ENCODE measurements at regions not wholly inside any gene's neighbourhood (a gene's known extent, or its start where the extent isn't known, plus 50 kb on each side); places are given as distances from the start of the nearest gene placed in this dataset.

DNA sequence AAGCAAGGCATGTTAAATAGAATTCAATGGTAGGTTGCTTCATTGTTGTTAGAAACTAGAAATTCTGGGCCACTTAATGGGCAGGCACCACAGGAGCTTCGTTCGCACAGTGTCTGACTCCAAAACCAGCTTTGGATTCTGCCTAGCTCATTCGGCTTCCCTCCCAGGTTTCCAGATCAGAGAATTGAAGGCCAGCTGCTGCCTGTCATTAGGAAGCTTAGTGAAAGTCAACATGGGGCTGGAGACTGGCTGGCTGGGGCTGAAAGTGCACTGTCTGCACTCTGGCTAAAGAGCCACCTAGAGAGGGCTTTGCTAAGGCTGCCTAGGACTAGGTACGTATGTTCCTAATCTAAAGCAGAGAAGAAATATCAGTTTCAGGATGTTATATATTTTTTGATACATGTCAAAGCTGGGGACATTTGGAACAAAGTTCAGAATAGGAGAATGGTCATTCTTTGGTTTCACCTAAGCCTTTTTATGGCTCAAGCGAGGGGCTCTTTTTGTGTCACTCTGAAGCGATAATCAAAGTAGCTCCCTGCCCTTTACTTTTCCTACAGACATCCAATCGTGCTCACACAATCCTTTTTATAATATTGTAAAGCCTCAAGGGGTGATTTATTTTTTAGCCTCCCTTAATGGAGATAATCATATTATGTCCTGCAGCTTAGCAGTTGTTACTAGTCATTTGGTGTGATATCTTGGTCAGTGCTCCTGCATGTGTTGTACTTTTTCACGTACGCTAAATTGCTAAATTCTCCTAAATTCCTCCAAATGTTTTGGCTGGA lies 238.5 kb upstream of the NAV3 start:
- H3K4me1 ChIP-seq (ENCODE audit: insufficient read depth, low read length) = no peaks in the 10 kb centered on the region
- H3K9me3 Mint-ChIP-seq = peaks cover 0 to 4% (median under 1%) of the 10 kb centered on the region in 8 donors
- intact Hi-C loops (cut with micrococcal nuclease) = no loop called here
- ChIA-PET POLR2A (ENCODE audit: partially characterized antibody) (no interaction called here), CTCF (ENCODE audit: partially characterized antibody) (no interaction called here)
- no peaks in the 10 kb centered on the region for H3K27me3 Mint-ChIP-seq
- H3K4me1 Mint-ChIP-seq = no peaks in the 10 kb centered on the region
- no peak overlapping the region for H3K27ac ChIP-seq (ENCODE audit: low read depth, low read length)
- H3K36me3 Mint-ChIP-seq = no peaks in the 10 kb centered on the region
- H3K9me3 ChIP-seq (ENCODE audit: control insufficient read depth in 1 of 2, low read length in 2 of 2) = no peaks in the 10 kb centered on the region
- H3K4me3 ChIP-seq (ENCODE audit: low read length in 2 of 2) = no peak overlapping the region
- H3K36me3 ChIP-seq (ENCODE audit: insufficient read depth, low read length) = no peaks in the 10 kb centered on the region
- H3K4me3 Mint-ChIP-seq = no peak overlapping the region
- no peaks in the 10 kb centered on the region for H3K27me3 ChIP-seq (ENCODE audit: insufficient read depth, low read length)
- peak in 1 of 5 donors; percentile 16 for DNase-seq
- no peak overlapping the region for H3K27ac Mint-ChIP-seq

DNA sequence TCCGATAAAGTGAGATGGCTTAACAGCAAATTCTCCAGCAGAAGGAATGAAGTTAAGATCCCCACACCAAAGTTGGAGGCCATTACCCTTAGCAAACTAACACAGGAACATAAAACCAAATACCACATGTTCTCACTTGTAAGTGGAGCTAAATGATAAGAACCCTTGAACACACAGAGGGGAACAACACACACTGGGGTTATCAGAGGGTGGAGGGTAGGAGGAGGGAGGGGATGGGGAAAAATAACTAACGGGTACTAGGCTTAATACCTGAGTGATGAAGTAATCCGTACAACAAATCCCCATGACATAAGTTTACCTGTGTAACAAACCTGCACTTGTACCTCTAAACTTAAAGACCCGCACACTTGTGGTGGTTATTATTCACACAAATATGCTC lies 240.4 kb upstream of the NAV3 start:
- Mint-ChIP-seq H3K4me1 (no peaks in the 10 kb centered on the region), H3K27me3 (no peaks in the 10 kb centered on the region), H3K9me3 (peaks cover 0 to 3% (median under 1%) of the 10 kb centered on the region in 8 donors), H3K27ac (no peak overlapping the region), H3K36me3 (no peaks in the 10 kb centered on the region), H3K4me3 (no peak overlapping the region)
- Histone ChIP-seq H3K36me3 (ENCODE audit: insufficient read depth, low read length) (no peaks in the 10 kb centered on the region), H3K9me3 (ENCODE audit: control insufficient read depth in 1 of 2, low read length in 2 of 2) (no peaks in the 10 kb centered on the region), H3K4me1 (ENCODE audit: insufficient read depth, low read length) (no peaks in the 10 kb centered on the region), H3K27me3 (ENCODE audit: insufficient read depth, low read length) (no peaks in the 10 kb centered on the region), H3K4me3 (ENCODE audit: low read length in 2 of 2) (no peak overlapping the region), H3K27ac (ENCODE audit: low read depth, low read length) (no peak overlapping the region)
- ChIA-PET POLR2A (ENCODE audit: partially characterized antibody) (no interaction called here), CTCF (ENCODE audit: partially characterized antibody) (no interaction called here)
- no peak for DNase-seq
- intact Hi-C loops (cut with micrococcal nuclease) = no loop called here

DNA sequence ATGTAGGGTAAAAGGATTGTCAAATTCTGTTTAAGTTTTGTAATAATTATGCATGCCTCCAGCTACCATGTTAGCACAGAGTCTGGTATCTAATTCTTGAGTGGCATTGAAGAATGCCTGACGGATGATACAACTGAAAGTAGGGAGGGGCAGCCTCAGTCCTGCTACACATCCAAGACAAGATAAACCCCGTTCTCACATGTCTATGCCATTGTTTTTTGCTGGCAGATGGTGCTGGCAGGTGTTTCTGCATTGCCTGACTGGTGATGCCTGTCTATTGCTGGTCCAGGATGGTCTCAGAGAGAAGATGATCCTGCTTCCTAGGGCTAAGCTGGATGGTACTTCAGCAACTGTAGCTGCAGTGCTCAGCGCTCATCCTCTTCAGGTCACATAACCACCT lies 245.8 kb upstream of the NAV3 start:
- no peak overlapping the region for H3K27ac Mint-ChIP-seq
- H3K27me3 Mint-ChIP-seq = no peaks in the 10 kb centered on the region
- H3K27me3 ChIP-seq (ENCODE audit: insufficient read depth, low read length) = no peaks in the 10 kb centered on the region
- H3K4me3 ChIP-seq (ENCODE audit: low read length in 2 of 2) = no peak overlapping the region
- H3K4me3 Mint-ChIP-seq = no peak overlapping the region
- no peak overlapping the region for H3K27ac ChIP-seq (ENCODE audit: low read depth, low read length)
- no peaks in the 10 kb centered on the region for H3K36me3 Mint-ChIP-seq
- CTCF ChIA-PET (ENCODE audit: partially characterized antibody) = no interaction called here
- no peak for DNase-seq
- intact Hi-C loops (cut with micrococcal nuclease) = no loop called here
- no peaks in the 10 kb centered on the region for H3K9me3 ChIP-seq (ENCODE audit: control insufficient read depth in 1 of 2, low read length in 2 of 2)
- H3K4me1 Mint-ChIP-seq = no peaks in the 10 kb centered on the region
- H3K36me3 ChIP-seq (ENCODE audit: insufficient read depth, low read length) = no peaks in the 10 kb centered on the region
- POLR2A ChIA-PET (ENCODE audit: partially characterized antibody) = no interaction called here
- peaks cover 0 to 5% (median under 1%) of the 10 kb centered on the region in 8 donors for H3K9me3 Mint-ChIP-seq
- H3K4me1 ChIP-seq (ENCODE audit: insufficient read depth, low read length) = no peaks in the 10 kb centered on the region

DNA sequence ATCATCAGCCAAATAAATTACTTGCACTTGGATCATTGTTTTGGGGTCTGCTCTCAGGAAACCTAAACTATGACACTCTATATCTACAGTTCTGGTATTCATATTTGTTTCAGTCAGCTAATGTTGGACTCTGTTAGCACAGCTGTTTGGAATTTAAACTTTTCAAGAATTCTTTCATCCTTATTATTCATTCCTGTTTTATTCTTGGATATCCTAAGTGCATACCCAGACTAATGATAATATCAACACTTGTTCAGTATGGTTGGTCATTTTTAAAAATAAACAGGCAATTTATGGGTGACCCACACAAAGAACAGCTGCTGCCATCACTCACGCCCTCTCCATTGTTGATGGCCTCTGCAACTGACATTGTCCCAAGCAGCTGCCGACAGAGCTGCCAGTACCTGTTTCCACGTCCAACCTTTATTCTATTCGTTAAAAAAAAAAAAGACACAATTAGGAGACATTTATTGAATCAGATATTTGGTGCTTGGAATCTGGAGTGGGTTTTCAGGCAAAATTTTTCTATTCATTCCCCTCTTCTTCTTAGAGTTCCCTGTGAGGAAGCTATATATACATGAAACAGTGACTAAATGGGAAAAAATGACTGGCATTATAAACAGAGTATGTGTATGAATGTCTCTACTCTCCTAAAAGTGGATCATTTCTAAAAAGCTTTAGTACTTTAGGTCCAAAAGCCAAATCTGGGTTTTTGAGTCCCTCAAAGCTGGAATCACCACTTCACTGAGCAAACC lies 252.1 kb upstream of the NAV3 start:
- DNase-seq = no peak
- Mint-ChIP-seq H3K9me3 (peaks cover 0 to 8% (median under 1%) of the 10 kb centered on the region in 8 donors), H3K27me3 (no peaks in the 10 kb centered on the region), H3K27ac (no peak overlapping the region), H3K36me3 (no peaks in the 10 kb centered on the region), H3K4me1 (no peaks in the 10 kb centered on the region), H3K4me3 (no peak overlapping the region)
- Histone ChIP-seq H3K36me3 (ENCODE audit: insufficient read depth, low read length) (no peaks in the 10 kb centered on the region), H3K4me3 (ENCODE audit: low read length in 2 of 2) (no peak overlapping the region), H3K4me1 (ENCODE audit: insufficient read depth, low read length) (no peaks in the 10 kb centered on the region), H3K27ac (ENCODE audit: low read depth, low read length) (no peak overlapping the region), H3K27me3 (ENCODE audit: insufficient read depth, low read length) (no peaks in the 10 kb centered on the region), H3K9me3 (ENCODE audit: control insufficient read depth in 1 of 2, low read length in 2 of 2) (no peaks in the 10 kb centered on the region)
- ChIA-PET CTCF (ENCODE audit: partially characterized antibody) (no interaction called here), POLR2A (ENCODE audit: partially characterized antibody) (no interaction called here)
- intact Hi-C loops (cut with micrococcal nuclease) = no loop called here

- no peak for DNase-seq
- ChIA-PET POLR2A (ENCODE audit: partially characterized antibody) (no interaction called here), CTCF (ENCODE audit: partially characterized antibody) (no interaction called here)
- H3K27ac Mint-ChIP-seq = no peak overlapping the region
- no peaks in the 10 kb centered on the region for H3K36me3 Mint-ChIP-seq
- H3K9me3 ChIP-seq (ENCODE audit: control insufficient read depth in 1 of 2, low read length in 2 of 2) = no peaks in the 10 kb centered on the region
- H3K27ac ChIP-seq (ENCODE audit: low read depth, low read length) = no peak overlapping the region
- intact Hi-C loops (cut with micrococcal nuclease) = no loop called here
- H3K4me3 Mint-ChIP-seq = no peak overlapping the region
- no peaks in the 10 kb centered on the region for H3K36me3 ChIP-seq (ENCODE audit: insufficient read depth, low read length)
- H3K27me3 Mint-ChIP-seq = no peaks in the 10 kb centered on the region
- H3K4me3 ChIP-seq (ENCODE audit: low read length in 2 of 2) = no peak overlapping the region
- H3K9me3 Mint-ChIP-seq = peaks cover 0 to 8% (median 0%) of the 10 kb centered on the region in 8 donors
- H3K27me3 ChIP-seq (ENCODE audit: insufficient read depth, low read length) = no peaks in the 10 kb centered on the region
- no peaks in the 10 kb centered on the region for H3K4me1 ChIP-seq (ENCODE audit: insufficient read depth, low read length)
- H3K4me1 Mint-ChIP-seq = no peaks in the 10 kb centered on the region
Measured at GRCh38 chr12:77577791-77578190, 252.9 kb upstream of the NAV3 start.

DNA sequence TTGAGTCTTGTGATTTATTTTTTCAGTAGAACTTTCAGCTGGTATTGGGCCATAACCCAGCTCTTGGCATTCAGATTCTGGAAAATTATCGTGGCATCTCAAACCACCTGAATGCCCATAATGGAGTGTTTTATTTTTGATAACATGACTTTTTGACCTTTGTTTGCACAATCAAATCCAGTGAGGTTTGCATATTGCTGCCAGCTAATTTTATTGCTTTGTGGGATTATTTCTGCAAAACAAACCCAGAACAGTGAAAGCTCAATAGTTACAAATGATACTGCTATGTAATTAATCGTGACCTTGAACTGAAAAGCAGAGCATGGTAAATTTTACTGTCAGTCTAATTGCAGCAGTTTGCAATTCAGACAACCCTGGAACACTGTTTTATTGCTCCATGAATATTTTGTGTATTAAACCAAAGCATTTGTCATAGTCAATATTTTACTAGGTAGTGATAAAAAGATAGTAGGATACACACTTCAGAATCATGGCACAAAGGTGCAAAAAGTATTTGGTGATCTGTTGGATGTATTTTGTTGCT lies 255.2 kb upstream of the NAV3 start:
- Mint-ChIP-seq H3K4me1 (no peaks in the 10 kb centered on the region), H3K9me3 (peaks cover 0 to 8% (median under 1%) of the 10 kb centered on the region in 8 donors), H3K36me3 (no peaks in the 10 kb centered on the region), H3K27ac (no peak overlapping the region), H3K27me3 (no peaks in the 10 kb centered on the region), H3K4me3 (no peak overlapping the region)
- Histone ChIP-seq H3K4me3 (ENCODE audit: low read length in 2 of 2) (no peak overlapping the region), H3K27me3 (ENCODE audit: insufficient read depth, low read length) (no peaks in the 10 kb centered on the region), H3K27ac (ENCODE audit: low read depth, low read length) (no peak overlapping the region), H3K4me1 (ENCODE audit: insufficient read depth, low read length) (no peaks in the 10 kb centered on the region), H3K36me3 (ENCODE audit: insufficient read depth, low read length) (no peaks in the 10 kb centered on the region), H3K9me3 (ENCODE audit: control insufficient read depth in 1 of 2, low read length in 2 of 2) (no peaks in the 10 kb centered on the region)
- DNase-seq = no peak
- intact Hi-C loops (cut with micrococcal nuclease) = no loop called here
- ChIA-PET CTCF (ENCODE audit: partially characterized antibody) (no interaction called here), POLR2A (ENCODE audit: partially characterized antibody) (no interaction called here)

GRCh38 chr12:77572371-77572770 lies 258.3 kb upstream of the NAV3 start:
- ChIA-PET POLR2A (ENCODE audit: partially characterized antibody) (no interaction called here), CTCF (ENCODE audit: partially characterized antibody) (no interaction called here)
- Histone ChIP-seq H3K4me3 (ENCODE audit: low read length in 2 of 2) (no peak overlapping the region), H3K9me3 (ENCODE audit: control insufficient read depth in 1 of 2, low read length in 2 of 2) (no peaks in the 10 kb centered on the region), H3K36me3 (ENCODE audit: insufficient read depth, low read length) (no peaks in the 10 kb centered on the region), H3K4me1 (ENCODE audit: insufficient read depth, low read length) (no peaks in the 10 kb centered on the region), H3K27ac (ENCODE audit: low read depth, low read length) (no peak overlapping the region), H3K27me3 (ENCODE audit: insufficient read depth, low read length) (no peaks in the 10 kb centered on the region)
- Mint-ChIP-seq H3K9me3 (peaks cover 0 to 8% (median 2%) of the 10 kb centered on the region in 8 donors), H3K4me1 (no peaks in the 10 kb centered on the region), H3K27ac (no peak overlapping the region), H3K4me3 (no peak overlapping the region), H3K27me3 (no peaks in the 10 kb centered on the region), H3K36me3 (no peaks in the 10 kb centered on the region)
- no peak for DNase-seq
- intact Hi-C loops (cut with micrococcal nuclease) = no loop called here
